Stimulated activated CD4-positive, alpha-beta T cell treated with anti-CD3 and anti-CD28 coated beads, Interleukin-1b, Interleukin-23, amount 100 ng/mL, for 48 hours (primary cell): ENCODE measurements at regions not wholly inside any gene's neighbourhood (a gene's known extent, or its start where the extent isn't known, plus 50 kb on each side); places are given as distances from the start of the nearest gene placed in this dataset.
A peak's percentile ranks its signal among the peaks of the same experiment; 100 is the strongest.

ENCODE experiments used
- DNase-seq: peaks from one replicate; pipeline ENCODE4 v3.0.0-alpha.2; 2020

GRCh38 chr15:31925541-31925940 lies 104.8 kb upstream of the CHRNA7 start:
- DNase-seq = no peak

GRCh38 chr15:31930967-31931366 lies 99.3 kb upstream of the CHRNA7 start:
- peak; percentile 43 for DNase-seq

- no peak for DNase-seq
Measured at GRCh38 chr15:31932576-31932975, 97.7 kb upstream of the CHRNA7 start.

- DNase-seq = no peak
Measured at GRCh38 chr15:31934821-31935220, 95.5 kb upstream of the CHRNA7 start.

GRCh38 chr15:31953478-31953877 lies 76.8 kb upstream of the CHRNA7 start:
- no peak for DNase-seq

GRCh38 chr15:31954374-31955172 lies 75.7 kb upstream of the CHRNA7 start:
- no peak for DNase-seq

- DNase-seq = no peak
Measured at GRCh38 chr15:31955734-31956133, 74.6 kb upstream of the CHRNA7 start.

- no peak for DNase-seq
Measured at GRCh38 chr15:31957581-31957980, 72.7 kb upstream of the CHRNA7 start.

GRCh38 chr15:31964586-31965307 lies 65.6 kb upstream of the CHRNA7 start:
- DNase-seq = no peak

GRCh38 chr15:31970007-31970406 lies 60.3 kb upstream of the CHRNA7 start:
- no peak for DNase-seq

GRCh38 chr15:31973197-31973596 lies 57.1 kb upstream of the CHRNA7 start:
- no peak for DNase-seq

- DNase-seq = no peak
Measured at GRCh38 chr15:31974154-31974794, 56.0 kb upstream of the CHRNA7 start.

- DNase-seq = peak; percentile 8
Measured at GRCh38 chr15:31974855-31975829, 55.2 kb upstream of the CHRNA7 start.

- no peak for DNase-seq
Measured at GRCh38 chr15:31975830-31976229, 54.5 kb upstream of the CHRNA7 start.

- no peak for DNase-seq
Measured at GRCh38 chr15:31977138-31977537, 53.2 kb upstream of the CHRNA7 start.

- peak; percentile 52 for DNase-seq
Measured at GRCh38 chr15:31977812-31978661, 52.3 kb upstream of the CHRNA7 start.
